GM12872 (cell line): ENCODE measurements at regions not wholly inside any gene's neighbourhood (a gene's known extent, or its start where the extent isn't known, plus 50 kb on each side); places are given as distances from the start of the nearest gene placed in this dataset.

Source experiments
- CTCF ChIP-seq: IDR thresholded peaks from 3 replicates; pipeline ENCODE4 v1.5.1; 2011; ENCODE audit warnings: low read depth, mild to moderate bottlenecking, low read length, moderate library complexity; ENCODE audit not compliant: insufficient read depth

GRCh38 chrX:25166546-25166945, 150.8 kb upstream of the ARX start:
- no peak for TF ChIP-seq CTCF

- TF ChIP-seq CTCF, result no peak
Measured at GRCh38 chrX:25166145-25166544, 150.4 kb upstream of the ARX start.

GRCh38 chrX:25158635-25159034, 142.9 kb upstream of the ARX start:
- no peak for TF ChIP-seq CTCF

- no peak for TF ChIP-seq CTCF
Measured at GRCh38 chrX:25156832-25157231, 141.1 kb upstream of the ARX start.

GRCh38 chrX:25156323-25156722, 140.6 kb upstream of the ARX start:
- TF ChIP-seq CTCF, result no peak

GRCh38 chrX:25154168-25154567, 138.4 kb upstream of the ARX start:
- TF ChIP-seq CTCF, result no peak

GRCh38 chrX:25151749-25152148, 136.0 kb upstream of the ARX start:
- no peak for TF ChIP-seq CTCF
